Neutrophil (primary cell): ENCODE measurements at regions not wholly inside any gene's neighbourhood (a gene's known extent, or its start where the extent isn't known, plus 50 kb on each side); places are given as distances from the start of the nearest gene placed in this dataset.

Source experiments
- H3K27ac ChIP-seq: fragments of 200-600 bp; sonication (generic); 2 replicates; pipeline ENCODE4 v1.5.1; 2016; ENCODE audit warnings: mild to moderate bottlenecking, moderate library complexity
- H3K27me3 ChIP-seq: fragments of 200-600 bp; sonication (generic); 2 replicates; pipeline ENCODE4 v1.6.0; 2016; ENCODE audit warnings: mild to moderate bottlenecking
- H3K36me3 ChIP-seq: fragments of 200-600 bp; sonication (generic); 2 replicates; pipeline ENCODE4 v1.5.1; 2017
- H3K4me1 ChIP-seq, 2 experiments: fragments of 200-600 bp in 1 of 2; sonication (generic) in 1 of 2; 1 replicate in 1 of 2; 2 replicates in 1 of 2; pipeline versions ENCODE4 v1.5.1 to v1.6.1; 2013 to 2016; ENCODE audit warnings: low read depth in 1 of 2, low read length in 1 of 2, mild to moderate bottlenecking in 1 of 2, moderate library complexity in 1 of 2; ENCODE audit not compliant: control insufficient read depth in 1 of 2, insufficient read depth in 1 of 2
- H3K4me3 ChIP-seq, 2 experiments: fragments of 200-600 bp in 1 of 2; sonication (generic) in 1 of 2; 1 replicate in 1 of 2; 2 replicates in 1 of 2; pipeline ENCODE4 v1.5.1; 2013 to 2016; ENCODE audit warnings: low read depth in 1 of 2, low read length in 1 of 2, mild to moderate bottlenecking in 1 of 2, moderate library complexity in 1 of 2
- H3K9me3 ChIP-seq: fragments of 200-600 bp; sonication (generic); 2 replicates; pipeline ENCODE4 v1.5.1; 2016
- CTCF ChIP-seq: fragments of 200-600 bp; sonication (generic); IDR thresholded peaks from 2 replicates; pipeline ENCODE4 v1.5.1; 2016; ENCODE audit warnings: antibody characterized with exemption

GRCh38 chr3:31129241-31129640 lies 234.8 kb upstream of the GADL1 start:
- no peak for TF ChIP-seq CTCF
- H3K4me3 ChIP-seq = no peak overlapping the region
- H3K9me3 ChIP-seq = no peaks in the 10 kb centered on the region
- H3K27me3 ChIP-seq = no peaks in the 10 kb centered on the region
- no peak overlapping the region for H3K27ac ChIP-seq
- no peaks in the 10 kb centered on the region for H3K36me3 ChIP-seq
- no peaks in the 10 kb centered on the region for H3K4me1 ChIP-seq

GRCh38 chr3:31132132-31132769 lies 237.8 kb upstream of the GADL1 start:
- H3K4me3 ChIP-seq = no peak overlapping the region
- no peaks in the 10 kb centered on the region for H3K36me3 ChIP-seq
- no peaks in the 10 kb centered on the region for H3K4me1 ChIP-seq
- H3K27ac ChIP-seq = no peak overlapping the region
- no peaks in the 10 kb centered on the region for H3K9me3 ChIP-seq
- no peak for TF ChIP-seq CTCF
- H3K27me3 ChIP-seq = no peaks in the 10 kb centered on the region

- Histone ChIP-seq H3K27ac (no peak overlapping the region), H3K4me3 (no peak overlapping the region), H3K36me3 (no peaks in the 10 kb centered on the region), H3K27me3 (no peaks in the 10 kb centered on the region), H3K4me1 (no peaks in the 10 kb centered on the region), H3K9me3 (no peaks in the 10 kb centered on the region)
- TF ChIP-seq CTCF = no peak
These were observed 239.1 kb upstream of the GADL1 start for GRCh38 chr3:31133541-31133940.

DNA sequence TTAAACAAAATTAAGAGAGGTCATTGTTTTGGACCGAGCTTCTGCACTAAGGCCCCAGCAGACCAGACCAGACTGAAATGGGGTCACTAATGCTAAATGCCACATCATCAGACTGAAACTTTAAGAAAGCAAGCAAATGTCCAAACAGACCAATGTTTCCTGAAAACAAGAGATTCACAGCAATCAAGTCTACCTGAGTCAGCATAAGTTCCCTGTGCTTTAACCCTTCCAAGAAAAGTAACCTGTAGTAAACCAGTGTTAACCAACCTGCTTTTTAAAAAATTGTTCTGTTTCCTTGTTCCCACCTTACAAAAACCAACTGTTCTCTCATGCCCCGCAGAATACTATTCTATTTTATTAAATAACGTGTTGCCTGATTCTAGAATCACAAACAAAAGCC lies 241.1 kb upstream of the GADL1 start:
- no peak overlapping the region for H3K27ac ChIP-seq
- no peak overlapping the region for H3K4me3 ChIP-seq
- no peaks in the 10 kb centered on the region for H3K4me1 ChIP-seq
- no peak for TF ChIP-seq CTCF
- no peaks in the 10 kb centered on the region for H3K27me3 ChIP-seq
- H3K36me3 ChIP-seq = no peaks in the 10 kb centered on the region
- no peaks in the 10 kb centered on the region for H3K9me3 ChIP-seq

GRCh38 chr3:31137718-31138465 lies 243.4 kb upstream of the GADL1 start:
- Histone ChIP-seq H3K36me3 (no peaks in the 10 kb centered on the region), H3K27me3 (no peaks in the 10 kb centered on the region)
- TF ChIP-seq CTCF = no peak

More at GRCh38 chr3:31137718-31138465, 243.4 kb upstream of the GADL1 start:
- Histone ChIP-seq H3K9me3 (no peaks in the 10 kb centered on the region), H3K27ac (no peak overlapping the region), H3K4me3 (no peak overlapping the region), H3K4me1 (no peaks in the 10 kb centered on the region)
